AG04449 (cell line): ENCODE measurements at regions not wholly inside any gene's neighbourhood (a gene's known extent, or its start where the extent isn't known, plus 50 kb on each side); places are given as distances from the start of the nearest gene placed in this dataset.

Experiments
- CTCF ChIA-PET: fragments of 350-600 bp; formaldehyde crosslinking; extraction: SDS; loops from one replicate; lab custom pipeline; 2021; ENCODE audit warnings: antibody characterized with exemption; lab: Yijun Ruan, JAX
- POLR2A ChIA-PET: fragments of 400-600, 350-600 bp; formaldehyde crosslinking; extraction: SDS; loops from one replicate; lab custom pipeline; 2020; ENCODE audit warnings: antibody characterized with exemption, inconsistent platforms; lab: Yijun Ruan, JAX
- DNase-seq: peaks from one replicate; pipeline ENCODE4 v3.0.0-alpha.2; 2010; ENCODE audit warnings: low read depth, low spot score
- H3K4me3 ChIP-seq: 2 replicates; pipeline ENCODE4 v1.5.1; 2011; ENCODE audit warnings: low read depth, mild to moderate bottlenecking, control low read depth, low read length
- TF ChIP-seq, protein P1 (sequence below): IDR thresholded peaks from one replicate; pipeline ENCODE4 v1.5.1; 2011; ENCODE audit warnings: mild to moderate bottlenecking, moderate library complexity, low read length, control low read depth, inconsistent platforms; ENCODE audit not compliant: insufficient read depth; ENCODE audit errors: missing control alignments

DNA sequence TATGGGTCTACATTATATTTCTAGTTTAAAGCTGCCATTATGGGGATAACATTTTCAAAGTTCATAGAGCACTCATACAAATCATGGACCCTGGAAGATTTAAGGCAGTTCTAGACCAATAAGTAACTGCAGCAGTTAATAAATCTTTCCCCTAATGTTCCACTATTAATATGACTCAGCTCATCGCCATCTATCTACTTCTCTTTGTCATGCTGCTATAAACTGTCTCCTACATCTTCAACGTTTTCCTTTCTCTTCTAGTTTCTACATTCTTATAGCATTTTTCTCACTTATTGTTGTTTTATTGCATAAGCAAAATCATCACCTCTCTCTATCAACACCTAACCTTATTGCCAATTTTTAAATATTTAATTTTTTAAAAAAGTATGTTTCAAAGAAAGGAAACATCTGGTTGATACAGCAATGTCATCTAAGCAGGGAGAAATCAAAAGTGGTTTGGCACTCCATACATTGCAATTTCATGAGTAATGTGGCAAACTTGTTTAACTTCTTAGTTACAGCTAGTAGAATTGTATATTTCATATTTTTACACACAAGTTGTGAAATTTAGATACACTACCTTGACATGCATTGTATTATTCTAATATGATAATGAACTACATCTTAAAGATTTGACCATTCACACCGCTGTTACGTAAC, 1500.4 kb upstream of the MIR17HG start:
- no peak overlapping the region for H3K4me3 ChIP-seq
- no peak for DNase-seq
- CTCF ChIA-PET, result no interaction called here
- POLR2A ChIA-PET, result no interaction called here
- TF ChIP-seq, protein P1, sequence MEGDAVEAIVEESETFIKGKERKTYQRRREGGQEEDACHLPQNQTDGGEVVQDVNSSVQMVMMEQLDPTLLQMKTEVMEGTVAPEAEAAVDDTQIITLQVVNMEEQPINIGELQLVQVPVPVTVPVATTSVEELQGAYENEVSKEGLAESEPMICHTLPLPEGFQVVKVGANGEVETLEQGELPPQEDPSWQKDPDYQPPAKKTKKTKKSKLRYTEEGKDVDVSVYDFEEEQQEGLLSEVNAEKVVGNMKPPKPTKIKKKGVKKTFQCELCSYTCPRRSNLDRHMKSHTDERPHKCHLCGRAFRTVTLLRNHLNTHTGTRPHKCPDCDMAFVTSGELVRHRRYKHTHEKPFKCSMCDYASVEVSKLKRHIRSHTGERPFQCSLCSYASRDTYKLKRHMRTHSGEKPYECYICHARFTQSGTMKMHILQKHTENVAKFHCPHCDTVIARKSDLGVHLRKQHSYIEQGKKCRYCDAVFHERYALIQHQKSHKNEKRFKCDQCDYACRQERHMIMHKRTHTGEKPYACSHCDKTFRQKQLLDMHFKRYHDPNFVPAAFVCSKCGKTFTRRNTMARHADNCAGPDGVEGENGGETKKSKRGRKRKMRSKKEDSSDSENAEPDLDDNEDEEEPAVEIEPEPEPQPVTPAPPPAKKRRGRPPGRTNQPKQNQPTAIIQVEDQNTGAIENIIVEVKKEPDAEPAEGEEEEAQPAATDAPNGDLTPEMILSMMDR, result no peak

DNA sequence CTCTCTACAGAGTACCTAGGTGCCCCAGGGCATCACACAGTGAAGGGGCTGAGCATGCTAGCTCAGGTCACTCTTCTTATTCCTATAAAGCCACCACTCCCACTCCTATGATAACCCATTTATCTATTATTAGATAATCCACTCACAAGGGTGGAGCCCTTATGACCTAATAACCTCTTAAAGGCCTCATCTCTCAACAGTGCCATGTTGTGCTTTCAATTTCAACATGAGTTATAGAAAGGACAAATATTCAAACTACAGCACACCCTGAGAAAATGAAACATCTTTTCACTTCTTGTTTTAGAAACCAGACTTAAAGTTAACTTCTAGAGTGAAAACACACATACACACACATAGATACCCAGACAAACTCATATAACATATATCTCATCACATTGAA, 1494.9 kb upstream of the MIR17HG start:
- TF ChIP-seq, protein P1, result no peak
- no peak for DNase-seq
- POLR2A ChIA-PET, result no interaction called here
- CTCF ChIA-PET, result no interaction called here
- no peak overlapping the region for H3K4me3 ChIP-seq

DNA sequence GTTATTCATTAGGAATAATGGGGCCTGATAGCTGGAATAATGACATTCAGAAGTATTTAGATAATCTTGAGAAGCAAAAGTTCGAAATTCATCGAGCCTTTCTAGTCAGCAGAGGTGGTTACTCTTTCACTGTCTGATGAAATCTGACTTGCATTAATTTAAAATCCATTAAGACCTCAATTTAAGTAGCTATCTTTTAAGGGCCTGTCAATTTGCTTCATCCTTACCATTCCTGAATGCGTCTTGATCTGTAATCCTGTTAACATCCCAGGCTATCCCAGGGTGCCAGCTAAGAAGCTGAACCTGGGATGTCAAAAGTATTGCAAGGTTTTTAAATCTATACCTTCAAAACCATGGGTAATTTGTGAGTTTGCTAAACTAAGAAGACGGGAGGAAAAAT, 1491.0 kb upstream of the MIR17HG start:
- CTCF ChIA-PET, result no interaction called here
- POLR2A ChIA-PET, result no interaction called here
- TF ChIP-seq, protein P1, result no peak

DNA sequence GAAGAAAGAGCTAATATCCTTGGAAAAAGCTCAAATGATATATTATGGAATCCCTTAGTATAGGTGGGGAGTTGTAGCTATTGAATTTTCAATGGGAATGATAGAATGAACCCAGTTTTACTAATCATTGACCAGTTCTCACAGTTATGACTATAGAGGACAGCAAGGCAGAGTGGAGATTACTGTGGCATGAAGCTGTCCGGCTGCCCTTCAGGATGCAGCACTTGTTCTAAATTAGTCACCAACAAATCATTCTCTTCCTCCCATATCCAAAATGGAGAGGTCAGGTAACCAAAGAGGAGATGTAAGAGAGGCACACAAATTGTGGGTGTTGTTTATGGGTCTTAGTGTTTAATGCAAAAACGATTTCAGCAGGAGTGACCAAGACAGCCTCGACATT, 1490.0 kb upstream of the MIR17HG start:
- POLR2A ChIA-PET, result no interaction called here
- DNase-seq, result no peak
- CTCF ChIA-PET, result no interaction called here
- TF ChIP-seq, protein P1, result no peak
- no peak overlapping the region for H3K4me3 ChIP-seq

More for the DNA sequence above, 1491.0 kb upstream of the MIR17HG start:
- H3K4me3 ChIP-seq, result no peak overlapping the region
- no peak for DNase-seq

DNA sequence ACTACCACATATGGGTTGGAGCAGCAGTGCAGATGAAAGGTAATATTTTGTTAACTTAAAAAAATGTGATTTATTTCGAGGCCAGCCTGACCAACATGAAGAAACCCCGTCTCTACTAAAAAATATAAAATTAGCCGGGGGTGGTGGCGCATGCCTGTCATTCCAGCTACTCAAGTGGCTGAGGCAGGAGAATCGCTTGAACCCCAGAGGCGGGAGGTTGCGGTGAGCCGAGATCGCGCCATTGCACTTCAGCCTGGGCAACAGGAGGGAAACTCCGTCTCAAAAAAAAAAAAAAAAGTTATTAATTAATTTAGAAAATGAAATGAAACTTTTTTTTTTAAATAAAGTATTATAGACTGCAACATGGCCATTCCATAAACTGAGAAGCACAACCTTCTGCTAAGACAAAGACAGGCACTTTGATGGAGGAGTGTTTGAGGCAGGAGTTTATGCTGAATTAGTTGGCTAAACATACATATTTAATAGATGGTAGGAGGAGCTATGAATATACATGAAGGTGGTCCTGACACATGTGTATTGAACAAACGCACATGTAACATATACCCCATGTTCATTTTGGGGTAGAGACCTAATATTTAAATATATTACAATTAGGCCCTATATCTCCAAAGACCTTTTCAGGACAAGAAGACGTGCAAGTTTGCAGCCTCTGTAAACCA, 1485.3 kb upstream of the MIR17HG start:
- ChIA-PET POLR2A (no interaction called here), CTCF (no interaction called here)
- H3K4me3 ChIP-seq, result no peak overlapping the region
- DNase-seq, result no peak
- TF ChIP-seq, protein P1, result no peak

DNA sequence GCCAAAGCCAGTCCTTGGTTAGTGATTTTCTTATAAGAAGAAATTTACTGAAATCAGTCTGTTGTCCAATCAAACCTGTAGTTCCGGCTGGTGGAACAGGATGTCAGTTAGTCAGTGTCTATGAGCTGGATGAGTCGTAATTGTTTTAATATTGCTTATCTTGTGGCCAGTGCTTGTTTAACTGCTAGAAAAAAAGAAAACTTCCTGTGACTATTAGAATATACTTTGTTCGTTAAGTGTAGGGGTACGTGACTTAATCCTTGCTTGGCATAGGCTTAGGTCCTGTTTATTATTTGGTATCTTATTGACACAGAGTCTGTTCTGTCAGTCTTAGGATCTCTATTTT, 1484.8 kb upstream of the MIR17HG start:
- H3K4me3 ChIP-seq, result no peak overlapping the region
- TF ChIP-seq, protein P1, result no peak
- CTCF ChIA-PET, result no interaction called here
- POLR2A ChIA-PET, result no interaction called here
- DNase-seq, result no peak
